K562 (cell line): ENCODE measurements at regions not wholly inside any gene's neighbourhood (a gene's known extent, or its start where the extent isn't known, plus 50 kb on each side); places are given as distances from the start of the nearest gene placed in this dataset.

ENCODE experiments used
- ATAC-seq: fragments of 200-7000 bp; cut with Tn5 transposase; 3 replicates; pipeline ENCODE4 v1.9.1; 2020; ENCODE audit warnings: moderate library complexity
- BruUV-seq: library from RNA; stranded (reverse); fragments of 400-500 nt; replicated peaks from 2 replicates; lab custom pipeline; 2021; lab: Mats Ljungman, UMichigan
- CTCF ChIA-PET: fragments of 300-600 bp; formaldehyde crosslinking; extraction: SDS; loops from one replicate; lab custom pipeline; 2021; ENCODE audit warnings: low intra/inter-chr PET ratio; lab: Yijun Ruan, JAX
- POLR2A ChIA-PET: fragments of 300-600, 350-650 bp; sonication (Branson Sonifier 250); formaldehyde crosslinking; extraction: SDS; loops from one replicate; lab custom pipeline; 2021; ENCODE audit warnings: antibody characterized with exemption, inconsistent platforms; lab: Yijun Ruan, JAX
- DNase-seq, 4 experiments: peaks; one replicate each; pipeline versions ENCODE4 v3.0.0 to v3.0.0-alpha.2; 2011 to 2018; ENCODE audit warnings: low spot score in 3 of 4, mixed read lengths in 3 of 4; ENCODE audit errors: extremely low read depth in 1 of 4
- FAIRE-seq: peaks from 2 replicates; lab custom pipeline; 2011; peaks lifted over from hg19 to GRCh38; lab: Jason Lieb, UNC
- H2AFZ ChIP-seq: 2 replicates; pipeline ENCODE4 v1.6.0; 2011; ENCODE audit warnings: low read depth, low read length, control low read depth, inconsistent platforms
- H3K27ac ChIP-seq: fragments of 200-600 bp; 3 replicates; pipeline ENCODE4 v1.8.0; 2011; ENCODE audit warnings: low read depth, mild to moderate bottlenecking, control low read depth, inconsistent platforms, low read length, moderate library complexity, mixed read lengths; ENCODE audit errors: extremely low read depth
- H3K27me3 ChIP-seq, 2 experiments: fragments of 300-600 bp in 1 of 2; 2 replicates in 1 of 2; 3 replicates in 1 of 2; pipeline versions ENCODE4 v1.6.0 to v1.8.0; 2011; ENCODE audit warnings: inconsistent platforms in 2 of 2, low read length in 2 of 2, mild to moderate bottlenecking in 1 of 2, mixed read lengths in 1 of 2, moderate library complexity in 1 of 2; ENCODE audit not compliant: control insufficient read depth in 2 of 2, insufficient read depth in 2 of 2
- H3K36me3 ChIP-seq: fragments of 300-600 bp; 3 replicates; pipeline ENCODE4 v1.8.0; 2011; ENCODE audit warnings: mild to moderate bottlenecking, low read length, inconsistent platforms; ENCODE audit not compliant: control insufficient read depth, insufficient read depth
- H3K4me1 ChIP-seq, 2 experiments: fragments of 200-600 bp in 1 of 2; replicated peaks in 1 of 2; 2 replicates in 1 of 2; 3 replicates in 1 of 2; pipeline versions ENCODE4 v1.5.1 to v1.8.0; 2011; ENCODE audit warnings: inconsistent platforms in 2 of 2, low read length in 2 of 2, mild to moderate bottlenecking in 1 of 2, mixed read lengths in 1 of 2, moderate library complexity in 1 of 2; ENCODE audit not compliant: control insufficient read depth in 2 of 2, insufficient read depth in 2 of 2
- H3K4me2 ChIP-seq: 2 replicates; pipeline ENCODE4 v1.6.1; 2011; ENCODE audit warnings: low read length, control low read depth, inconsistent platforms, mixed read lengths; ENCODE audit not compliant: insufficient read depth
- H3K4me3 ChIP-seq: fragments of 200-600 bp; sonication (generic), shearing (Covaris generic); 2 replicates; pipeline ENCODE4 v1.5.1; 2016; ENCODE audit warnings: control low read depth, inconsistent platforms
- H3K79me2 ChIP-seq: fragments of 200-600 bp; 3 replicates; pipeline ENCODE4 v1.8.0; 2011; ENCODE audit warnings: low read length, inconsistent platforms; ENCODE audit not compliant: control insufficient read depth, insufficient read depth
- H3K9ac ChIP-seq, 2 experiments: 2 replicates each; pipeline versions ENCODE4 v1.6.0 to v1.6.1; 2011; ENCODE audit warnings: low read depth in 2 of 2, low read length in 2 of 2, control low read depth in 1 of 2, inconsistent platforms in 1 of 2, mild to moderate bottlenecking in 1 of 2, mixed read lengths in 1 of 2; ENCODE audit not compliant: insufficient read depth in 1 of 2
- H3K9me1 ChIP-seq: one replicate; pipeline ENCODE4 v1.6.0; 2011; ENCODE audit warnings: inconsistent platforms, mild to moderate bottlenecking, low read length, moderate library complexity; ENCODE audit not compliant: control insufficient read depth, insufficient read depth
- H3K9me3 ChIP-seq: replicated peaks from 2 replicates; pipeline ENCODE4 v1.5.1; 2011; ENCODE audit warnings: low read depth, low read length, inconsistent platforms; ENCODE audit not compliant: control insufficient read depth, insufficient read depth
- H4K20me1 ChIP-seq: replicated peaks from 2 replicates; pipeline ENCODE4 v1.6.1; 2011; ENCODE audit warnings: low read length, inconsistent platforms, mixed read lengths; ENCODE audit not compliant: control insufficient read depth, insufficient read depth
- AFF1 ChIP-seq, 2 experiments: fragments of 450-650 bp; IDR thresholded peaks; 2 replicates each; pipeline ENCODE4 v1.6.1; 2018; ENCODE audit warnings: mild to moderate bottlenecking in 2 of 2, low read depth in 1 of 2; ENCODE audit not compliant: partially characterized antibody in 2 of 2
- ARID1B ChIP-seq: fragments of 450-650 bp; IDR thresholded peaks from 2 replicates; pipeline ENCODE4 v1.6.1; 2016; ENCODE audit warnings: antibody characterized with exemption, mild to moderate bottlenecking, inconsistent platforms
- ARNT ChIP-seq, 2 experiments: fragments of 450-650 bp; IDR thresholded peaks; 2 replicates each; pipeline ENCODE4 v1.6.1; 2016; ENCODE audit warnings: mild to moderate bottlenecking in 1 of 2
- FOXA3 ChIP-seq, 2 experiments: fragments of 450-650 bp in 1 of 2; sonication (generic) in 1 of 2; formaldehyde crosslinking; IDR thresholded peaks in 1 of 2; conservative IDR thresholded peaks in 1 of 2; 2 replicates each; pipeline versions ENCODE4 v1.4.0 to v1.8.0; 2020 to 2022; ENCODE audit warnings: mild to moderate bottlenecking in 2 of 2, missing genetic modification reagents in 1 of 2
- HDAC6 ChIP-seq: IDR thresholded peaks from 2 replicates; pipeline ENCODE4 v1.6.1; 2012; ENCODE audit warnings: low read depth, mild to moderate bottlenecking, control low read depth, inconsistent platforms, low read length, moderate library complexity
- IRF2 ChIP-seq: sonication (generic); formaldehyde crosslinking; IDR thresholded peaks from 2 replicates; pipeline ENCODE4 v1.8.1; 2022; ENCODE audit warnings: mild to moderate bottlenecking, missing genetic modification reagents
- NKRF ChIP-seq: fragments of 450-650 bp; IDR thresholded peaks from 2 replicates; pipeline ENCODE4 v1.6.1; 2016; ENCODE audit warnings: borderline replicate concordance
- ZNF740 ChIP-seq, 3 experiments: fragments of 200-800 bp in 1 of 3; sonication (Bioruptor generic) in 1 of 3; sonication (generic) in 1 of 3; formaldehyde crosslinking in 1 of 3; IDR thresholded peaks; 2 replicates each; pipeline versions ENCODE4 v1.6.1 to v1.8.0; 2016 to 2022; ENCODE audit warnings: mild to moderate bottlenecking in 2 of 3, missing compliant biosample characterization in 2 of 3, missing genetic modification characterization in 2 of 3, missing genetic modification reagents in 1 of 3
- WGBS: fragments of 100-300 bp; shearing (Covaris generic); methylation state at CpG from one replicate; pipeline ENCODE4 v1.1.6; 2016; ENCODE audit warnings: low coverage, mixed read lengths; ENCODE audit not compliant: insufficient coverage; ENCODE audit errors: missing lambda C conversion rate; 5-methylcytosine and 5-hydroxymethylcytosine counted together
- in situ Hi-C: fragments of 300-500 bp; cut with MboI; formaldehyde crosslinking; loops from 4 replicates; pipeline ENCODE4 v1.15.0; 2018; ENCODE audit warnings: inconsistent platforms, mixed read lengths
- intact Hi-C: fragments of 100-400 bp; cut with micrococcal nuclease; formaldehyde crosslinking; loops from 2 replicates; pipeline ENCODE4 v1.14.2; 2022

- in situ Hi-C loops (no loop called here), intact Hi-C loops (no loop called here)
- Histone ChIP-seq H3K27ac (no peak overlapping the region), H2AFZ (no peak overlapping the region), H3K79me2 (no peaks in the 10 kb centered on the region), H3K36me3 (no peaks in the 10 kb centered on the region), H3K4me1 (no peaks in the 10 kb centered on the region), H3K9me3 (no peaks in the 10 kb centered on the region), H4K20me1 (no peaks in the 10 kb centered on the region), H3K9me1 (no peaks in the 10 kb centered on the region), H3K4me3 (no peak overlapping the region), H3K27me3 (no peaks in the 10 kb centered on the region), H3K4me2 (no peak overlapping the region), H3K9ac (no peak overlapping the region)
- TF ChIP-seq HDAC6 (no peak), ARNT (IDR thresholded peaks at IDR 0.05) (no peak), FOXA3 (CRISPR knock-in tag; conservative IDR thresholded peaks at IDR 0.05 in 1 of 2, IDR thresholded peaks at IDR 0.05 in 1 of 2) (no peak), NKRF (no peak), ARID1B (no peak), IRF2 (CRISPR knock-in tag) (no peak), AFF1 (IDR thresholded peaks at IDR 0.05; ENCODE audit: low read depth in 1 of 2, partially characterized antibody in 2 of 2) (no peak), ZNF740 (CRISPR knock-in tag; IDR thresholded peaks at IDR 0.05) (no peak), ZNF740 (tag; IDR thresholded peaks at IDR 0.05) (no peak)
- POLR2A ChIA-PET, result no interaction called here
- CTCF ChIA-PET, result no interaction called here
- ATAC-seq (no peak), DNase-seq (no peak), FAIRE-seq (no peak)
- 0% methylated on average over 4 of the region's 4 CpGs for WGBS
- BruUV-seq, result no TSS peak
These were observed 109.4 kb upstream of the CCN2 start for GRCh38 chr6:132060591-132060990.
